Stimulated activated CD8-positive, alpha-beta memory T cell treated with anti-CD3 and anti-CD28 coated beads, Interleukin-4, amount 100 ng/mL, for 48 hours (primary cell): ENCODE measurements at regions not wholly inside any gene's neighbourhood (a gene's known extent, or its start where the extent isn't known, plus 50 kb on each side); places are given as distances from the start of the nearest gene placed in this dataset.

Experiments
- DNase-seq: peaks from one replicate; pipeline ENCODE4 v3.0.0-alpha.2; 2020

DNA sequence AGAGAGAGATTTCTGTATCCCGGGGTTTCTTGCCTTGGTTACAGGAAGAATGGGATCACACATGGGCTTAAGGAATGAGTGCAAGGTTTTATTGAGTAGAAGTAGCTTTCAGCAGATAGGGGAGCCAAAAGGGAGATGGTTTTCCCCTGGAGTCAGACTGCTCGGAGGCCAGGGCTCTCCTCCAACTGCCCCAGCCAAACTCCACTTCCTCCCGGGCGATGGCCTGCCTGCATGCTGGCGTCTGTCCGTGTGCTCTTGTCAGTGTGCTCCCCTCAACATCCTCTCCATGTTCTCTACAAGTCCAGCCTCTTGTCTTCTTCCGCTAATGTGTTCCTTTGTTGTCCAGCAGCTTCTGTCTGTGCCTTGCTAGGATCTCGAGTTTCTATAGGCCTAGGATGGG lies 421.3 kb upstream of the ADGRL2 start:
- DNase-seq, result no peak

DNA sequence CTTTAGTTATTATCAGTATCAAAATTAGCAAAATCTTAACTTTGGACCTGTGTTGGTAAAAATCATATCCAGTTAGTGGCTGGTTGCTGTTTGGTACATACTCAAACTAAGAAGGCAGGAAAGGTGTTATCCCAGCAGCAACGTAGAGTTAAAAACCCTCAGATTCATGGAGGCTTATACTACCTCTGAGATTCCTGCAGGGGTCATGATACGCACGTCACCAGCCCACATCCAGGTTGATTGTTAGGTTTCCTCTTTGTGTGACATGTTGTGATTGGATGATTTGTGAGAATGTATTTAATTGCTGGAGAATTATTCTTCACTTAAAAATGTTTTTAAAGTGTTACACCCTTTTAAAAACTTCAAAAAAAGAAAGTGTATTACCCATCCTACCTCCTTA lies 423.3 kb upstream of the ADGRL2 start:
- no peak for DNase-seq

DNA sequence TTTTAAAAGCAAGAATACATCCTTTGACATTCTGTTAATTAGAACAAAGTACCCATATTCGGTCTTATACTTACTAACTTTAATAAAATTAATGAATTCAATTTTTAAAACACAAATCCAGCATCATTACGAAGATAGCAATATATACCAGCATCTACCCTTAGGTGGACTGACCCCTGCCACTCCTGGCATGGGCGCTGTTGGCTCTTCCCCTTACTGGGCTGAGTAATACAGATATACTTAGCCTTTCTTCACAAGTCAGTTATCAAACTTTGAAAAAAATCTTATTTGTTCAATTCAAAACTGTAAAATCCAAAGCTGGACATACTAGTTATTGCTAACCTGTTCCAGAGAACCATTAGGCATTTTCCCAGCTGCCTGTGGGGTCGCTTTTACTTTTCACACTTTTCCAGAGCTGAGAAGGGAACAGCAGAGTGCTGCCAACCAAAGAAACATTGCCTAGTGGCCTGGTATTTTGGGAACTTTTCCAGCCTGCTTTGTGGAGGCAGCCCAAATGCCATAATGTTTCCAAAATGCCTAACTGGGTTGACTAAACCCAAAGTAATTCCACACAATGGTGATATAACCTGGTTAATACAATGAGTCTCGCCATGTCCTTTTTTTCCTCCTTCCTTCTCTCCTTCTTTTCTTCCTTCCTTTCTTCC lies 424.7 kb upstream of the ADGRL2 start:
- no peak for DNase-seq

DNA sequence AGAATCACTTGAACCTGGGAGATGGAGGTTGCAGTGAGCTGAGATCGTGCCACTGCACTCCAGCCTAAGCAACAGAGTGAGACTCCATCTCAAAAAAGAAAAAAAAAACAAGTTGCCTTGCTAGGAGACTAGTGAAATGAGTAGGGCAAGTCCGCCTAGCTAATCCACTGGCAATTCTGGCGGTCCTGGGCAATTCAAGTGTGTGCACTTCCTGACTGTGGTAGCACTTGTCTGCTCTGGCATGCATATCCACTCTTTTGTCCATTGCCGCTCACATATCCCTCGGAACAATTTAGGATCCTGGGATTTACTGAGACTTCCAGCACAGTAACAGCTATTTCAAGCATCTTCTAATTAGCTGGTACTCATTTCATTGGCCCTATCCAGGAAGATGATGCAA lies 426.3 kb upstream of the ADGRL2 start:
- no peak for DNase-seq

DNA sequence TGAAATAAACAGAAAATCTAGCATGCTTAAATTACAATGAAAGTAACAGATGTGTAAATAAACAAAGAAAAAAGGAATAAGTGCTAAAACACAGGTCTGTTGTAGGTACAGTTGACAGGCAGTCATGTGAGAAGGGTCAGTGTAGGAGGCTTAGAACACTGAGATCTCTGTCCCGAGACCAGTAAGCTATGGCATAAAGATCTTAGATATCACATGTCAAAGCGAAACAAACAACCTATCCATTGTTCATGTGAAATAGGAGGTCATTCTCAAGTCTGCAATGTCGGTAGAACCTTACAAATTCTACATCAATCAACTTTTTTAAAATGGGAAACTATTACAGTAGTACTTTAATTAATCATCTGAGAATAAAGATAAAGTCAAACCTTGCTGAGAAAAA lies 428.9 kb upstream of the ADGRL2 start:
- no peak for DNase-seq

DNA sequence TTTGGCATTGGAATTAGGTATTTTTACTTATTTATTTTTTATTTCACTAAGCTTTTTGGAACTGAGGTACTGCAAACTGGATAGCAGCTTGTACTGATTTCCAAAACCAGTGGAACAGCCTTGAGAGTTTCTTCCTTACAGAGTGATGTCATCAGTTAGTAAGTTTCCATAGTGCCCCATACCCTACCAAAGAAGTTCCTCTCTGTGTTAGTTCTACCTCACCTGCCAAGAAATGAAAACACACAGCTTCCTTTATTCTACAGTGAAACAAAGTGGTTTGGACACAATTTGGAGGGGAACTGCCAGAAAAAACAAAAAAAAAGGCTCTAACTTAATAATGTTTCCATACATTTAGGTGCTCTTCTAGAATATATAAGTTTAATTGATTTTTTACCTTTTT lies 430.9 kb upstream of the ADGRL2 start:
- no peak for DNase-seq

DNA sequence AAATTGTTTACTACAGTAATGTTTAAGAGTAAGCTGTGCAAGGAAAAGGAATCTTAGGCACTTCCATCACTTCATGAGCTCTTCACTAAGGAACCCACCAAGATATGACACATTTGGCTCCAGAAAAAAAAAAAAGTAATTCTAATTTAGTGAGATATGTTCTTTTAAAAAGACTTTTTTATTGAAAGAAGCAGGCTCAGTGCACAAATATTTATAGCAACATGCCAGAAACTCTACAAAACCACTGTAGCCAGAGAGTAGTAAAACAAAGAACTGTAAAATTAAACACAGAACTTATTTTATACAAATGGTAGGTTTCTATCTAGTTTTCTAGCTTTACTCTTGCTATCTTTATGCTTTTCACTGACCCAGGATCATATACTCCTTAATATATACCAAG lies 434.6 kb upstream of the ADGRL2 start:
- DNase-seq, result no peak

DNA sequence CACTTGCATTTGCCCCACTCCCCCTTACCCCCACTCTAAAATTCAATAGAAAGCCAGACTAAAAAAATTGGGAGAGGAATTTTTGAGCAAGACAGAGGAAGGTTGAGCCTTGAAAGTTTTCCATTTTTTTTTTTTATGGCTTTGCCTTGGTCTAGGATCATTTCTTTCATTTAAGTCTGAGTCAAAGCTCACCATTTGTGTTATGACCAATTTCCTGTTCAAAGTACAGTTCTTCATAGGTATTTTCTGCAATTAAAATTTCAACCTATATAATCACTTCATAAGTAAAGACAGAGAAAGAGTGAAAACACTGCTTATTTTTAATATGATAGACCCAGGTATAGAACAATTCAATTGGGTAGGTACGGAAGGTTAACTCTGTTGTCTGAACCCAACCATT lies 436.6 kb upstream of the ADGRL2 start:
- no peak for DNase-seq

DNA sequence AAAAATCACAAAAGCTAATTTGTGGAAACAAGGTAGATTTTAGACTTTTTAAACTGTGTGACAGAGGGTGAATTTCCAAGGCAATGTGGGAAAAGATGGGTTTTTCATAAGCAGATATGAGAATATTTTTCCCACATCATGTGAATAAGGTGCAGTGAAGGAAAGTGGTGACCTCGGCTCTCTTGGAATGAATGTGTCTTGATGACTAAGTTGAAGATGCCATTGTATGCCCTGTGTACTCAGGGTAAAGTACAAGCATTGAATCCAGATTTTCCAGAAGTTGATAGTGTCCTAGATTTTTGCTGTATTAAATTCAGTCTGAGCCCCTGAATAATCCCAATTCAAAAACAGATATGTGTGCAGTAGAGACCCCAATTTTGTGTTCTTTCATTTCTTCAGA lies 442.6 kb upstream of the ADGRL2 start:
- no peak for DNase-seq

DNA sequence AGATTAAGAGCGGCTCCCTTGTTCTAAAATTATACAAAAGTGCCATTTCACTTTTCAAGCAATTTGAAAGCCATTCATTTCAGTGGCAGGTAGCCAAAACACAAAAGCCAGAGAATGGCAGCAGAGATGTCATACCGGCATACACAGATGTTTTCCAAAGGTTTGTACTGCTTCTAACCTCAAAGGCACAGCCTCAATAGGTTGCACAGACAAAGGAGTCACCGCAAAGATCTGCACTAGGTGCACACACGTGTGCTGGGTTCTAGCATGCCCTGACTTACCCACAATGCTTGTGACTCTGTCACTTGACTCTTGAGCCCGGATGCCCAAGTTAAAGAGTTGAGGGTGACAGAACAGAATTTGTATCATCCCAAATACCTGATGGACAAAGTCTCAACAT lies 448.9 kb upstream of the ADGRL2 start:
- no peak for DNase-seq

DNA sequence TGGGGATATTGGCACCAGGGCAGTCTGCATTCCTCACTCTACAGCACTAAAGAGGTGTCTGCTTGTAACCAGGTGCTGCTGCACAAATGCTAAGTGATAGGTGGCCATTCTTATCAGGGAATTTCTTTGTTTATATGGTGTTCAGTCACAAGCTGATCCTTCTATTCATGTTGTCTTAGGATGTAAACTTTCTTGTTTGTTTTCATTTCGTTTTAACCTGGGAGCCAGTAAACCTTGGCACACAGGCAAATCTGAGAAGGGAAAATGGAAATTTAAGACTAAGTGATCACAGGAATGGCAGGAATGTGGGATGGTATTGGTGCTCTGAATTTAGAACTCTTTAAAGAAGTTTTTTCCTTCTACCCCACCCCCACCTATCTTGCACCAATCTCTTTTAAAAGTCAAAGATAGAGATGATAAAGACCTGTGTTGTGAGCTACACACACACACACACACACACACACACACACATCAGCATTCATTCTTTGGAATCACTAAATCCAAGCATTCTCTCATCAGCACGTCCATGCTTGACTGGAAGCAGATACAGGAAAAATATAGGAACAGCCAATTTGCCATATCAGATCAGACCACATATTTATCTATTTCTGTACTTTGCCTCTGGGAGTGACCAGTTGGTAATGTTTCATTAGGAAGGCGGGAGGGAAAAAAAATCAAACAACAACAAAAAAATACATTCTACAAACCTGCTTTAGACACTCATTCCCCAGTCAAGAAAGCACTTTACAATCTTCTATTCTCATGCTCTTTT lies 451.4 kb upstream of the ADGRL2 start:
- DNase-seq, result no peak

DNA sequence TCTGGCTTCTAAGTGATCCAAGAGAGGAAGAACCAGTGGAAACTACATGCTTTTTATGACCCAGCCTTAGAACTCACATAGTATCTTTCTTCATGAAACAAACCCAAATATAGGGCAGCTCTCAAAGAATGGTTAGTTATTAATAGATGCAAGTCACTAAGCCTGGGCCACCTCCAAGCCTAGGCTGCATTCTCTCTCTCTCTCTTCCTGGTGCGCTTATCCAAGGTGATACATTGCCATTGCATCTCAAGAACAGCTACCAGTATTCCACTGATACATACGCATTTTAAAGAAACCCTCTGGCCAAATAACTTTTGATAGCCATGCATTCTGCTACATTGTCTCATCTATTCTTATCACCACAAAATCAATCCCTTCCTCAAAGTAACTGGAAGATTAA lies 455.6 kb upstream of the ADGRL2 start:
- no peak for DNase-seq

DNA sequence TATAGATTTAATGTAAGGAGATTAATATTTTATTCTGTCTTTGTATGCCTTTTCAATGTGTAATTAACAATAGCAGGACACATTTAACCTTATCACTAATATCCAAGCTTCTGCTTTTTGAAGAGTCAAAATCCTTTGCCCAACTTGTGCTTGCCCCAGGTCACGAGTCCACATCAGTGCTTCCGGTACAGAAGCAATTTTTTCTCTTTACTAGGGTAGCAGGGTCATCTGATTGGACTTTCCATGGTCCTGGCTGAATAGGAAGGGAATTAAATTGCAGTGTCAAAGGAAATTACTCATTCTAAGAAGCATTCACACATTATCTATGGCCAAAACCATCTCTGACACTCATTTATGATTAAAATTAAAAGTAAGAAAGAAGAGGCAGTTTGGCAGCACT lies 460.5 kb upstream of the ADGRL2 start:
- DNase-seq, result no peak

DNA sequence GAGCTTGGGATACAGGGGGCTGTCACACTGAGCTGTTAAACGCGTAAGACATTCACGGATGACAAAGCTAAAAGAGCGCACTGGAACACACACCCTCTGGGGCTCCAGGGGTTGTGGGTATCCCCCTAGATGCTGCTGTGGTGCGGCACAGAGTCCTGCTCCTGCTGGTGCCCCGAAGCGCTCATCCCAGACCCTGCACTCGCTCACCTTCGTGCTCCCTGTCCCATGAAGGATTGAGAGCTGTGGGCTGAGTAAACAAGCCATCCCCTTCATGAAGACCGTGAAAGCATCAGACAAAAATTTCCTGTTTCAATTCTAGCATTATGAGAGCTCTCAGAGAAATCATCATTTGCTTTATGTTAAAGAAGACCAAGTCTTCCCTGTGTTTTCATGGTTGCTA lies 463.5 kb upstream of the ADGRL2 start:
- no peak for DNase-seq

DNA sequence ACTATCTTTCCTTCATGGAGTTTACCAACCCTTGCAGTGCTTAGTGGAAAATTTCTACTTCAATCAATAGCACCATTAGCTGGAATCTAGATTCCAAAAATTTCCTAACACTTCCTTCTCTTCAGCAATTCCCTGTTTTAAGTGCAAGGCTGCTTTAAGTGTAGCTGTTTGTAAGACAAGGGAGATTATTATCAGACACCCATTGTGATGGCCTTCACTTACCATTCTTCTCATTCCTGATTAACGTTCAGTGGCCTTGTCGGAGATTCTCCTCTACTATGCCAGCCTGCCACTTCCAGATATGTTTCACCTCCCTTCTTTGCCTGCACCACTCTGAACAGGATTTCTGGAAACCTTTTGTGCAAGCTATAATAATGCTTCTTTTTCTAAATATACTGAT lies 464.9 kb upstream of the ADGRL2 start:
- no peak for DNase-seq

DNA sequence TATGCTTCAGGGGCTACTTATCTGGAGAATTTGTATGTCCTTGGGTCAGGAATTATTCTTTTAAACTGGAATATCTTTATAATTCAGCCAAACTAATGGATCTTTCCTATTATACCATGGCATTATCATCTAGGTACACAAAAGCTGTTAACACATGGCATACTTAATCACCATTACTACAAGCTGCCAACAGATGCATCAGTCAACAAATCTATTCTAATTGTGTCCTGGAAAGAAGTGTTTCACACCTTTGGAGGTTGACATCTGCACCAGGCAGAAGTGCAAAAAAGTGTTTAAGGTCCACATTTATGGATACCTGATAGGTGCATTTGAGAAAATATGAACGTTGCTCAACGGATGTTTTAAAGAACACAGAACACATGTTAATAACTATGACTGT lies 470.2 kb upstream of the ADGRL2 start:
- DNase-seq, result no peak

DNA sequence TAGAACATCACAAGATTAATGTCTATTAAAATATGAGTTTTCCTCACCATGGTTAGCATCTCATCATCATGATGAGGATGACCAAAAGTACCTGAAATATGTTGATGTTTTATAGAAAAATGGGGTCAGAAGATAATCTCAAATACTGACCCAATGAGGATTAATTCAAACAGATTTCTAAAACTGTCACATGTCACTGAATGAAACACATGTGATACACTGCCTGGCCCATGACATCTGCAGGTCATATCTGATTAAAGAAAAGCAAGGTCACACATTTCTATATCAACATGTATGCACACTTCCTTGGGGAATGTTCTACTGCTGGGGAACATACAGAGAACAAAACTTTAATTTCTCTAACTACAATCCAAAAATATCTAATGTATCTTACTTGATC lies 470.6 kb upstream of the ADGRL2 start:
- DNase-seq, result no peak

DNA sequence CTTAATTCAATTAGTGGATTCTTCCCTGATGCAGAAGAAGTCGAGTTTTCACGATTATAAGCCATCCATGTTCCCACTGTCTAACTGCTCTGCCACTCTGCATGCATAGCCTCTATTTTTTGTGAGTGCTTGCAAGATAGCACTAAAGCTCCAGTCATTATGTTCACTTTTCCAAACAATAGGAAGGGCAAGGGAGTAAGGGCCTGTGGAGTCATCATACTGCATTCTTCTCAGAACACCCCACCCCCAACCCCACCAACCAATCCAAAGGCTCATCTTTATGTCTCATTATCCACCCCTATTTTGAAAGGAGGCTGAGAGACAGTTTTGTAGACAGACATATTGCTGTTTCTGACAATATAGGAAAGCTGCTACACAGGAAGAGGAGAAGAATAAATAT lies 471.7 kb upstream of the ADGRL2 start:
- no peak for DNase-seq

DNA sequence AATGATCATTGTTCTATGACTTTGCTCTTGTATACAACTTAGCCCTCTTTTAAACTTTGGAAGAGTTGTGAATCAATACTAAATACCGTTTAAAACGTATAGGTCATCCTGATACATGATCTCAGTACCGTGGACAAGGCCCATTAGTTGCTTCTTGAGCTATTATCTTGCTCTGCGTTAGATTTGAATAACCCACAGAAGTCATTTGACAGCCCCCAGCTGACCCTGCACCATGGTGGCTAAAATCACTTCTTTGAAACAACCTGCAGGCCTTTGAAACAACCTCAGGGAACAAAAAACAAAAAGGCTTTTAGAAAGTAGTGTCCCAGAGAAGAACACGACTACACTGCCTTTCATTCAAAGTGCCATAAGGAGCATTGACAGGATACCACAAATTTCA lies 473.0 kb upstream of the ADGRL2 start:
- DNase-seq, result no peak

DNA sequence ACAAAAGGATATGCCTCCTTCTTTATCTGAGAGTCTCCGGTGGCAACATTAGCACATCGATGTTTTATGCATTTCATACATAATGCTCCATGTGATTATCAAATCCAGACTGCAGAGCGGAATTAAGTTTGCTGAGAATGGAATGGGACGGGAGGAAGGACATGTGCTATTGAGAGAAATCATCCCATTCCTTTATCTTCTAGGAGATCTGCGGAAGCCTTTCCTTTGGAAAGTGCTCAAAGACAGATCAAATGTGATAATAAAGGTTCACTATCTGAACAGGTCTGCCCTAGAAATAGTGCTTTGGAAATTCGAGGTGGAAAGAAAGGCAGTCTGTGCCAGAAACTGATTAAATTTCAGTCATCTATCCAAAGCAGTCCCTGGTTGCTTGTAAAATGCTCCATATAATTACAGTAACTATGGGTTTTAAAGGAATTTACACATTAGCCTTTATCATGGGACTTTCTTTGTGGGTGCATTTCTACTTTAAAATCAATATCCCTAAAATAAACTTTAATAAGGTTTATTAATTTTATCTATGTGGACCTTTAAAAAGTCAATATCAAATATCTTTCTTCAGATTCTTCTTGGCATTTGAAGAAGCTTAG lies 473.5 kb upstream of the ADGRL2 start:
- no peak for DNase-seq

DNA sequence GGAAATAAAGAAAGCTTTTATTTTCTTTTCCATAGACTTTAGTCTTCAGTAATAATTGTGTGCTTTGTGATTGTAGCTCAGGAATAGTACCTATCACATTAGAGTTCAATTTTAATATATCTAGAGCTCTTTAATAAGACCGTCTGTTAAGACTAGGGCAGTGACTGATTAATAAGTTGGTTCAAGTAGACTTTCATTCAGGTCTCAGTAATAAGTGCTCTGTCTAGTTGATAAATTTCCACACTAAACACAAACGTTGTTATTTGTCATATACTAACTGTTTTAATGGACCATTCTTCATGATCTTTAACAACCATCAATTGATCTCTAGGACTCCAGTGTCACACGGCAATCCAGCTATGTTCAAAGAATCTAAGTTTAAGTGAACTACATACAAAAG lies 474.5 kb upstream of the ADGRL2 start:
- DNase-seq, result no peak

DNA sequence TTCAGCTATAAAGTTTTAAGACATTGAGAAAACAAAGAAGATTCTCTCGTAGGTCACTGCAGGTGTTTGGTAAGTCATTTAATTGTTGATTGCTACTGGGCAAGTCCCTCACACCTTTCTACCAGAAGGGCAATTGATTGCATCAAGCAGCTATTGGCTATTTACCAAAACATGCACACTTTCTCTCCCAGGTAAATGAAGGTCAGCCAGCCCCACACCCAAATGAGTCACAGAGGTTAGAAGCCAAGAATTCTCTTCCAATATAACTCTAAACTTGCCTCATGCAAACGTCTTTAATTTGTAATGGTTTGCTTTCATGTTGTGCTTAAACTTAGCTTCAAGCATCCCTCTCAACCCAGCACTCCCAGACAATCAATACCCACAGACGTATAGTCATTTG lies 475.3 kb upstream of the ADGRL2 start:
- DNase-seq, result no peak

DNA sequence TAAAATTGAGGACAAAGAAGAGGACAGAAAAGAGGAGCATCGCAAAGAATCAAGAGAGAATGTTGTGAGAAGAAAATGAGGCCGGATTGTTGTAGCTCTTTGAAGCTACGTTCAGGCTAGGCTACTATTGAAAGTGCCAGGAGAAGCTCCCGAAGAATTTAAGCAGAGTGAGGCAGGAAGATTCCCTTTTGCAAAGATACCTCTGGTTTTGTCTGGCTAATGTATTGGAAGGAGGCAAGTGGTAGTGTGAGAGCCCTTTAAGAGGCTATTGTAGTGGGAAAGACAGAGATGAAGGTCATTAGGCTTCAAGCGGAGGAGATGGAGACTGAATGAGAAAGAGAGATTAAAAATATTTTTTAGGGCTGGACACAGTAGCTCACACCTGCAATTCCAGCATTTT lies 476.9 kb upstream of the ADGRL2 start:
- DNase-seq, result no peak

DNA sequence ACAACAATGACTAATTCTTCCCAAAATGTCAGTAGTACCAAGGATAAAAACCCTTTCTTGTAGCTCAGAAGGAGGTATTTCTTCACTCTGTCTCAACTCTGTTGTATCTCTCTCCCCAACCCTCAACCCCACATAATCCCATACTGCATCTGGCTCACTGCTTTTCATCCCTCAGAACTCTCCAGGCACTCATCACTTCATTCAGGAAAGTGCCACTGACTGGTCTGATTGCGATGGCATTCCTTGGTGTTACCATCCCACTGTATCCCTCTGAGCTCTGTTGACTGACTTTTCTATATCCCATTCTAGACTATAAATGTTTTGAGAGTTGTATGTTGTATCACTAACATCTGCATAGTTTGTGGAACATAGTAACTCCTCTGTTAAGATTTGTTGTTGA lies 483.5 kb upstream of the ADGRL2 start:
- DNase-seq, result no peak
